AG09309 (cell line): ENCODE measurements at regions not wholly inside any gene's neighbourhood (a gene's known extent, or its start where the extent isn't known, plus 50 kb on each side); places are given as distances from the start of the nearest gene placed in this dataset.

Source experiments
- DNase-seq: peaks from one replicate; pipeline ENCODE4 v3.0.0-alpha.2; 2010; ENCODE audit warnings: low read depth
- H3K4me3 ChIP-seq: 2 replicates; pipeline ENCODE4 v1.5.1; 2011; ENCODE audit warnings: mild to moderate bottlenecking, low read depth, low read length, moderate library complexity; ENCODE audit not compliant: control insufficient read depth
- TF ChIP-seq, protein P1 (sequence below): IDR thresholded peaks from 2 replicates; pipeline ENCODE4 v1.5.1; 2011; ENCODE audit warnings: mild to moderate bottlenecking, low read depth, low read length, inconsistent platforms; ENCODE audit not compliant: insufficient read depth, control insufficient read depth; ENCODE audit errors: missing control alignments

- DNase-seq = no peak
- no peak overlapping the region for H3K4me3 ChIP-seq
- TF ChIP-seq, protein P1, sequence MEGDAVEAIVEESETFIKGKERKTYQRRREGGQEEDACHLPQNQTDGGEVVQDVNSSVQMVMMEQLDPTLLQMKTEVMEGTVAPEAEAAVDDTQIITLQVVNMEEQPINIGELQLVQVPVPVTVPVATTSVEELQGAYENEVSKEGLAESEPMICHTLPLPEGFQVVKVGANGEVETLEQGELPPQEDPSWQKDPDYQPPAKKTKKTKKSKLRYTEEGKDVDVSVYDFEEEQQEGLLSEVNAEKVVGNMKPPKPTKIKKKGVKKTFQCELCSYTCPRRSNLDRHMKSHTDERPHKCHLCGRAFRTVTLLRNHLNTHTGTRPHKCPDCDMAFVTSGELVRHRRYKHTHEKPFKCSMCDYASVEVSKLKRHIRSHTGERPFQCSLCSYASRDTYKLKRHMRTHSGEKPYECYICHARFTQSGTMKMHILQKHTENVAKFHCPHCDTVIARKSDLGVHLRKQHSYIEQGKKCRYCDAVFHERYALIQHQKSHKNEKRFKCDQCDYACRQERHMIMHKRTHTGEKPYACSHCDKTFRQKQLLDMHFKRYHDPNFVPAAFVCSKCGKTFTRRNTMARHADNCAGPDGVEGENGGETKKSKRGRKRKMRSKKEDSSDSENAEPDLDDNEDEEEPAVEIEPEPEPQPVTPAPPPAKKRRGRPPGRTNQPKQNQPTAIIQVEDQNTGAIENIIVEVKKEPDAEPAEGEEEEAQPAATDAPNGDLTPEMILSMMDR = no peak
These were observed 140.4 kb upstream of the USP24 start for GRCh38 chr1:55355549-55355948.

DNA sequence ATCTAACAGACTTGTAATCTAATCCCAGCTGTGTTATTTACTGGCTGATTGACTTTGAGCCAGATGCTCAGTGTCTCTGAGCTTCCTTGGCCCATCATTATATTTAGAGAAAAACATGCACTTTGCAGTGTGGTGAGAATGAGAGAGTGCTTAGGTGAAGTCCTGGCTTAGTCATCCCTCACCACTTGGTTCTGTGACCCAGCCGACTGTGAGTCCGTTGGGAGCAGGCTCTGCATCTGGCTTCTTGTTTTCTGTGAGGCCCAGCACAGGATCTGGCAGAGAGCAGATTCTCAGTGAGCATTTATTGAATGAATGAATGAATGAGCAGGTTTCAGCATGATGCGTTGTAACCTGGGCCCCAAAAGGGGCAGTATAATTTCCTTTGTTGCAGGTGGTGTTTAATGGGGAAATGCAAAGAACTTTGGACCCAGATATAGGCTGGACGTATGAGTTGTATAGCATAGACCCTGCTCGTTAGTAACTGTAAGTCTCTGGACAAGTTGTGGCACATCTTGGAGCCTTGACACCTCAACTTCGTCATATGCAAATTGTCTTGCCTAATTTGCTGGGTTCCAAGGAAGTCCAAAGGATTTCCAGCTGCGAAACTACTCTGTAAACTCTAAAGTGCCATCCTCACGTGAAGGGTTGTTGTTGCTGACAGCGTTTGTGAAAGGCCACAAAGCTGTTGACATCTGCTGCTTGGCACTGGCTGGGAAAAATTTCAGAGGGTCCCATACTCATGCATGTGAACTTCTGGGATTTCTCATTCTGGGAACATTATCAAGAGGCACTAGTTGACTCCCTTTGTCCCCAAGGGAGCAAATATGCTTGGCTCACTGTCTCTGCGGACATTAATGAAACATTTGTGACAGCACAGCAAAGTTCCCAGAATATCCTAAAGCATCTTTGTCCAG is 138.8 kb upstream of the USP24 start:
- no peak overlapping the region for H3K4me3 ChIP-seq
- DNase-seq = no peak
- TF ChIP-seq, protein P1 = no peak

- TF ChIP-seq, protein P1 = no peak
- no peak for DNase-seq
- no peak overlapping the region for H3K4me3 ChIP-seq
These were observed 137.6 kb upstream of the USP24 start for GRCh38 chr1:55352811-55353180.

DNA sequence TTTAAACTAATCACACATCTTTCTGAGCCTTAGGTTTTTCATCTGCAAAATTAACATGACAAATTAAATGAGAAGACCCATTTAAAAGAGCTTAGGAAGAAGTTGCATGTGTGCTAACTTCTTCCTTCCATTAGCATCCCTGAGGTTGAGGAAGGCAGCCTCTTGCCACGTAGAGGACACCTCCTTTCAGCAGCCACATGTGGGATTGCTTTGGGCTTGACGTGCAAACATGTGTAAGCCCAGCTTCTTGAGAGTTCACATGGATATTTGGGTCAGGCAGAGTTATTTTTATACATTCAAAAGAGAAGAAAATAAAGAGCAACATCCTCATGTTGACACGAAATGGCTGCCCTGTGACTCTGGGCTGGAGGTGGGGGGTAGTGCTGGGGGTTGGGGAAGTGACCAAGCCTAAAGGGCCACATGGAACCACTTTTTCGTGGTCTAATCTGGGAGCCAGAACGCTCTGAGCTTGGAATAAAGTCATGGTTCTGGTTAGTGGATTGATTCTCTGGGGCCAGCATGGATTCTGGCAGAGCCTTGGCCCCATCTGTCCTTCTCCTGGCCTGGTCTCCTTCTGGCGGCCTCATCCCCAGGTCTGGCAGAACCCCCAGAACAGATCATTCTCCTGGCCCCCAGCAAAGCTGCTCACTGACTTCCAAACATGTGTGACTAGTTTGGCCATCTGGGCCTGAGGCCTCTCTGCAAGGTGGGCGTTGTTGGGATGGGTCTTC is 137.1 kb upstream of the USP24 start:
- no peak overlapping the region for H3K4me3 ChIP-seq
- TF ChIP-seq, protein P1 = no peak
- DNase-seq = no peak

GRCh38 chr1:55348356-55348755 is 133.2 kb upstream of the USP24 start:
- TF ChIP-seq, protein P1 = no peak
- no peak overlapping the region for H3K4me3 ChIP-seq
- no peak for DNase-seq

DNA sequence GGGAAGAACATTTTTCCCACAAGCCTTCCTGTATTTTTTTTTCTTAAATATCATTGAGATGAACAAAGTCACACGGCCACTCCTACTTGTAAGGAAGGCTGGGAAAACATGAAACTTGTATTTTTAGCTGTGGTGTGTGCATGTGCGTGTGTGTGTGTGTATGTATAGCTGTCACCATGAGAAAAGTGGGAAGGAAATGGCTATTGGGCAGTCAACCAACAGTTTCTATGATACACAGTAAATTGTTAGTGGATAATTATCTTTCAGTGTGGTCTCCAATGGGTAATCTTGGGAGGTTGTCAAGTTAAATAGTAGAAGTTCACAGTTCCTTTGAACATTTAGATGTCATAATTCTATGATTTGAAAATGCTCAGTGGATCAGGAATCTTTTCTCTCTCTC is 132.7 kb upstream of the USP24 start:
- DNase-seq = no peak
- H3K4me3 ChIP-seq = no peak overlapping the region
- TF ChIP-seq, protein P1 = no peak
